ENCODE measurements at regions not wholly inside any gene's neighbourhood (a gene's known extent, or its start where the extent isn't known, plus 50 kb on each side); places are given as distances from the start of the nearest gene placed in this dataset.
"Not testable (repeated sequence)": the region's sequence is repeated elsewhere in the genome, so short reads cannot be mapped to it uniquely, and the experiment has no call there.

DNA sequence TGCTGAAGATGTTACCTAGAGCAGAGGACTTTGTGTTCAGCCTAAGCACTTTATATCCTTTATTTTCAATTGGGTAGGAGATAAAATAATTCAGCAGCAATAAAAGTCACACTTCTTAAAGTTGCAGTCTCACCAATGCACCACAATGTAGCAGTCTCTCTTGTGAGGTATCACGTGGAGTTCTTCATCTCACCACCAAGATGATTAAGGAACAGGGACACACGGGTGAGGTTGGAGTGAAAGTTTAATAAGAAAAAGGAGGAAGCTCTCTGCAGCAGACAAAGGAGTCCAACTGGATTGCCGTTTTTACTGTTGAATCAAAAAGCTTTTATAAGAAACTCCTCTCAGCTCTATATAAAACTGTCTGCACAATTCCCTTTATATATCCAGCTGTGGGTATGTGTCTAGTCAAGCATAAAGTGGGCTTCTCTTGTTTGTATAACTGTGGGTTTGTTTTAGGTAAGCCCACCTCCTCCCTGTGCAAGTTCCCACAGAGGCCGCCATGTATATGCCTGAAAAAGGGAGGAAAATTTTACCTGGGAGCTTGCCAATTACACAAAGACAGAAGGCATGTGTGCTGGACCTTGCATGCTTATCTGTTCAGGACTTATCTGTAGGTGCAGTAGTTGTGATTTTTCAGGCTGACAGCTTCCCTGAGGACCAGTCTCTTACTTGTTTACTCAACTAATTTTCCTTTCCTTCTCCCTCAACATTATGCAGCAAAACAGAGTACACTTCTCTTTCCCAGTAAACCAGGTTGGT lies 1497.2 kb upstream of the TPTE start:
- DNase-seq (ENCODE audit: low read depth) = not testable (repeated sequence)

DNA sequence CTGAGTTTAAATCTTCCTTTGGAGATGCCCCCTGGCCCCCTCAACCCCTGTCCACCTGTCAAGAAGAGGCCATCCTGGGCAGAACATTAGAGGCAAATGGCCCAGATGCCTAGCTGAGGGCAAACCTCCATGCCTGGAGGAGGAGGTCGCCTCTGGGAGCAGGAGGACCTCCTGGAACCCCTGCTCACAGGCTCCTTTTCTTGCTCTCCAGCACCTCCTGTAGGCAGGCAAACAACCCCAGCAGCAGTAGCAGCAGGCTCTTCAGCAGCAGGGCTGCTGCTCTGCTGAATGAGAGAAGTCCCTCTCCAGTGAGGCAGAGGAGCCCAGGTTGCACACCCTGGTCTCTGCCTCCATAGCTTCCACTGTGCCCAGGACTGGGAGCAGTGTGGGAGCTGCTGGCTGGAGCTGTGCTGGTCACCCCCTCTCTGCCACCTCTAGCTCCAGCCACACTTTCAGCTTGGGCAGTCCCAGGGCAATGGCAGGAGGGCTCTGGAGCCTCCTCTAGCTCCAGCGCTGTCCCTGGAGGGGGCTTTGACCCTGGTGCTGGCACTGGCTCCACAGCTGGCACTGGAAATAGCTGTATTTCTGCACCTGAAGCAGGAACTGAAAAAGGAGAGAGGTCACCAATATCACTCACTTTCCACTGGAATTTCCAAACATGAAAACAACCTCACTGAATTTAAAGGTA lies 1494.5 kb upstream of the TPTE start:
- DNase-seq (ENCODE audit: low read depth) = not testable (repeated sequence)

DNA sequence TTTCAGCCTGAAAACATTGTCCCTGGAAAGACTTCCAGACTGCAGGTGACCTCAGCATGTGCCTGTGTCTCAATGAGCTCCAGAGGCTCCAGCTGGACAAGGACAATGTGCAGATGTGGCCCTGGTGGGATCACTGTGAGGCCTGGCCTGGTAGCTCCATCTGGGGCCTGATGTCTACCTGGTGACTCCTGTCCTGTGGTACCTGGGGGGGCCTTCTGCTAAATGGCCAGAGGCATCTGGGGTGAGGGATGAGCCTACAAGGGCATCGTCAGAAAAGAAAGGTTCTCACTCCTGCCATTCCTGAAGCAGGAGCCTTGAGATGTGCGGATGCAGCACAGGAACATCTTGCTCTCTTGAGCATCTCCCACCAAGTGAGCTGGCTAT lies 1494.0 kb upstream of the TPTE start:
- DNase-seq (ENCODE audit: low read depth) = not testable (repeated sequence)

DNA sequence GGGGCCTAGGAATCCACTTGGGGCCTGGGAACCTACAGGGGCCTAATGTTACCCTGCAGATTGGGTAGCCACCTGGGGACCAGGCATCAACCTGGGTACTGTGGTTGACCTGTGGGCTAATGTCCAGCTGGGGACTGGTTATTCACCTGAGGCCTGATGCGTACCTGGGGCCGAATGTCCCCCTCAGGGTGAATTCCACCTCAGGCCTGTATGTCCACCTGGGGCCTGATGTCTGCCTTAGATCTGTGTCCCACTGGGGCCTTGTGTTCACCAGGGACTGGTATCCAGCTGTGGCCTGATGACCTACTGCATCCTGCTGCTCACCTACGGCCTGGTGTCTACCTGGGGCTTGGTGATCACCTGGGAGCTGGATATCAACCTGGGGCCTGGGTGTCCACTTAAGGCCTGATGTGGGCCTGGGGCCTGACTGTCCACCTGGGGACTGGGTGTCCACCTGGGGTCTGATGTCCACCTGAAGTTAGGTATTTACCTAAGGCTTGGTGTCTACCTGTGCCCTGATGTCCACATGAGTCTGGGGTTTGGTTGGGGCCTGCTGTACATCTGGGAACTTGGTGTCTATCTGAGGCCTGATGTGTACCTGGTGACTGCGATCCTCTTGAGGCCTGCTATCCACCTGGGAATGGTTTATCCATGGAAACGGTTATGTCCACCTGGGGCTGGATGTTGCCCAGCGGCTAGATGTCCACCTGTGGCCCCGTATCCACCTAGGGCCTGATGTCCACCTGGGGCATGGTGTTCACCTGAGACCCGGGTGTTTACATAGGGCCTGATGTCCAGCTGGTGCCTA lies 1492.6 kb upstream of the TPTE start:
- not testable (repeated sequence) for DNase-seq (ENCODE audit: low read depth)

DNA sequence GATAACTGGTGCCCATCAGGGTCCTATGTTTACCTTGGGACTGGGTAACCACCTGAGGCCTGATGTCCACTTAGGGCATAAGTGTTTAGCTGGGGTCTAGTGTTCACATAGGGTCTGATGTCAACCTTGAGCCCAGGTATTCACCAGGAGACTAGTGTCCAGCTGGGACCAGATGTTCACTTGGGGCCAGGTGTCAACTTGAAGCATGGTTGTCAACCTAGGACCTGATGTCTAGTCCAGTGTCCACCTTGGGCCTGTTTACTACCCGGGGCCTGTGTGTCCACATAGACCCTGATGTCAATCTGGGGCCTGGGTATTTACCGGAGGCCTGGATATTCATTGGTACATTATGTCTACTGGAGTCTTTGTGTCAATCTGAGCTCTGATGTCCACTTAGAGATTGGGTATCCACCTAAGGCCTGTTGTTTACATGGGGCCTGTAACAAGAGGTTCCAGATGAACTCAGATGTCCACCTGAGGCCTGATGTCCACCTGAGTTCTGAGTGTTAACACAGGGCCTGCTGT lies 1491.2 kb upstream of the TPTE start:
- DNase-seq (ENCODE audit: low read depth) = not testable (repeated sequence)

DNA sequence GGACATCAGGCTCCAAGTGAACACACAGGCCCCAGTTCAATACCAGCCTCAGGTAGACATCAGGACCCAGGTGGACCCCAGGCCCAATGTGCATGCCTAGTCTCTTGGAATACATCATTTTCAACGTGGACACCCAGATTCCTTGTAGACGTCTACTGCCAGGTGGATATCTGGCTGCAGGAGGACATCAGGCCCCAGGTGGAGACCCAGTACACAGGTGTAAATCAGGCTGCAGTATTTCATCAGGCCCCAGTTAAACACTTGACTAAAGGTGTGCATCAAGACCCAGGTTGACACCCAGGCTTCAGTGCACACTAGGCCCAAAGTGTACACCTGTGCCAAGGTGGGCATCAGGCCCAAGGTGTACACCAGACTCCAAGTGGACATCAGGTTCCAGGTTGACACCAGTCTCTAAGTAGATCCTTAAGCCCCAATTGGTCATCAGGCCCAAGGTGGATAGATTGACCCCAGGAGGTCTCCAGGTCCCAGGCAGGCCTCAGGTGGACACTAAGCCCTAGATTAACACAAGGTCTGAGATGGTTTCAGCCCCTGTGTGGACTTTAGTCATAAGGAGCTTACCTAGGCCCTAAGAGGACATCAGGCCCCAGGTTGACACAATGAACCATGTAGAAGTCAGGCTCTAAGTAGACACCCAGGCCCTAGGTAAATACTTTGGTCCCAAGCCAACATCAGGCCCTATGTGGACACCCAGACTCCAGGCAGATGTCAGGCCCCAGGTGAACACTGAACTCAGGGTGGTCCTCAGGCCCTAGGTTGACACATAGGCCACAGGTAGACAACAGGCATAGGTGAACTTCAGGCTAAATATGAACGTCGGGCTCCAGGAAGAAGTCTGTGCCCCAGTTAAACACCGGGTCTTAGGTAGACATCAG lies 1489.7 kb upstream of the TPTE start:
- not testable (repeated sequence) for DNase-seq (ENCODE audit: low read depth)

DNA sequence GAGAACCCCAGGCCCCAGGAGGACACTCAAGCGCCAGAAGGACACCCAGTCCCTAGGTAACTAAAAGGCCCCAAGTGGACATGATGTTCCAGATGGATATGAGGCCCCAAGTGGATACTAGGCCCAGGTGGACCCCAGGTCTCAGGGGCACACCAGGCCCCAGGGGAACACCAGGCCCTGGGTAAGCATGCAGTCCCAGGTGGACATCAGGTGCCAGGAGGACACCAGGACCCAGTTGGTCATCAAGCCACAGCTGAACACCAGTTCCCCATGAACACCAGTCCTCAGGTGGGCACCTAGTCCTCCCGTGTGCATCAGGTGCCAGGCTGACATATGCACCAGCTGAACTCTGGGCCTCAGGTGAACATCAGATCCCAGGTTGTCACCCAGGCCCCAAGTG lies 1488.8 kb upstream of the TPTE start:
- not testable (repeated sequence) for DNase-seq (ENCODE audit: low read depth)

DNA sequence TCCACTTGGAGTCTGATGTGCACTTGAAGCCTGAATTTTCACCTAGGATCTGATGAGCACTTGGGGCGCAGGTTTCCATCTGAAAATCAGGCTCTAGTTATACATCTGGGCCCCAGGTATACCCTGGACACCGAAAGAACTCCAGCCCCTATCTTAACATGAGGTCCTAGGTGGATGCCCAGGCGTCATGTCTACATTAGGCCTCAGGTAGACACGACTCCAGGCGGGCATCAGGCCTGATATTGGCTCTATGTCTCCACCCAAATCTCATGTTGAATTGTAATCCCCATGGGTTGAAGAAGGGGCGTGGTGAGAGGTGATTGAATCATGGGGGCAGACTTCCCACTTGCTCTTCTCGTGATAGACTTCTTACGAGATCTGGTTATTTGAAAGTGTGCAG lies 1488.1 kb upstream of the TPTE start:
- not testable (repeated sequence) for DNase-seq (ENCODE audit: low read depth)

DNA sequence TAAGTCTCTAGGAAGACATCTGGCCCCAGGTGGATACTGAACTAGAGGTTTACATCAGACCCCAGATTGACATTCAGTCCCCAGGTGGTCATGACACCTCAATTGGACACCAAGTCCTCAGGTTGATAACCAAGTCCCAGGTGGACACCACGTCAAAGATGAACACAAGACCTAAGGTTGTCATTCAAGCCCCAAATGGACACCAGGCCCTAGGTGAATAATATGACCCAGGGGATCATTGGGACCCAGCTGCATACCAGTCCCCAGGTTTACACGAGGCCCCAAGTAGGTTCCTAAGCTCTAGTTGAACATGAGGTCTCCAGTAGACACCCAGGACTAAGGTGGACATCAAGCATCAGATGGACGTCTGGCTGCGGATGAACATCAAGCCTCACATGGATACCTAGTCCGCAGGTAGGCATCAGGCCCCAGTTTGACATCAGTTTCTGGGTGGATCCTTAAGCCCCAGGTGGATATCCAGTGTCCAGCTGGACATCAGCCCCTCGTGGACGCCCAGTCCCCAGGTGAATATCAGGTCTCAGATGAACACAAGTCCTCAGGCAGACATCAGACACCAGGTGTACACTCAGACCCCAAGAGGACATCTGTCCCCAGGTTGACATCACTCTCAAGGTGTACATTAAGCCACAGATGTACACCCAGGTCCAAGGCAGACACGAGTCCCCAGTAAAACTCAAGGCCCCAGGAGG lies 1486.7 kb upstream of the TPTE start:
- DNase-seq (ENCODE audit: low read depth) = not testable (repeated sequence)

DNA sequence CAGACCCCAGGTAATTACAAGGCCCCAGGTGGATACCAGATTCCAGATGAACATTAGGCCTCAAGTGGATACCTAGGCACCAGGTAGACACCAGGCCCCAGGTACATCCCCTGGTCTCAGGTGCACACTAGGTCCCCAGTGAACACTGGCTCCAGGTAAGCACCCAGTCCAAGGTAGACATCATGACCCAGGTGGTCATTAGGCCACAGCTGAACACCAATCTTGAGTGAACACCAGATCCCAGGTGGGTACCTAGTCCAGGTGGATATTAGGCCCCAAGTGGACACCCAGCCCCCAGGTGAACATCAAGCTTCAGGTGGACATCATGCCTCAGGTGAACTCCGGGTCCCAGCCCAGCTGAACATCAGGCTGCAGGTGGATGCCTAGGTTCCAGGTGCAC lies 1486.2 kb upstream of the TPTE start:
- DNase-seq (ENCODE audit: low read depth) = not testable (repeated sequence)

DNA sequence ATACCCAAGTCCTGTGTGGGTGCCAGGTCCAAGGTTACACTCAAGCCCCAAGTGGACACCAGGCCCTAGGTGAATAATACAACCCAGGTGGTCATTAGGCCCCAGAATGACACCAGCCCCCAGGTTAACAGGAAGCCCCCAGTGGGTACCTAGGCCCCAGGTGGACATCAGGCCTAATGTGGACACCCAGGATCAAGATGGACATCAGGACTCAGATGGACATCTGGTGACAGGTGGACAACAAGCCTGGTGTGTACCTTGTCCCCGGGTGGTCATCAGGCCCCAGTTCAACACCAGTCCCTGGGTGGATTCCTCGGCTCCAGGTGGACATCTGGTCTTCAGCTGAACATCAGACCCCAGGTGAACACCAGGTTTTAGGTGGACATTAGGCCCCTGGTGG lies 1485.4 kb upstream of the TPTE start:
- DNase-seq (ENCODE audit: low read depth) = not testable (repeated sequence)

DNA sequence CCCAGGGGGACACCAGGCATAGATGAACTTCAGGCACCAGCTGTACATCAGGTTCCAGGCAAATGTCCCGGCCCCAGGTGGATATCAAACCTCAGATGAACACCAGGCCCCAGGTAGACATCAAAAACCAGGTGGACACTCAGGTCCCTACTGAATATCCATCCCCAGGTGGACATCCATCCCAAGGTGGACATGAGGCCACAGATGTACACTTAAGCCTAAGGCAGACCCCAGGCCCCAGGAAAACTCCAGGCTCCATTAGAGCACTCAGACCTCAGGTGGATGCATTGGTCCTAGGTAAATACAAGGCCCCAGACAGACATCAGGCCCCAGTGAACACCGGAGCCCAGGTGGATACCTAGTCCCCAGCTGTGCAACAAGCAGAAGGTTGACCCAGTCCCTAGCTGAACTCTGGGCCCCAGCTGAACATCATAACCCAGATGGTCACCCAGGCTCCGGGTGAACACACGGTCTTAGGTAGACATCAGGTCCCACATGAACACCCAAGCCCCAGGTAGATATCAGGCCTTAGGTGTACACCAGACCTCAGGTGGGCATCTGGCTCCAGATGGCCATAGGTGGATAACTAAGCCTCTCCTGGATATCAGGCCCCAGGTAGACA lies 1484.3 kb upstream of the TPTE start:
- DNase-seq (ENCODE audit: low read depth) = not testable (repeated sequence)

DNA sequence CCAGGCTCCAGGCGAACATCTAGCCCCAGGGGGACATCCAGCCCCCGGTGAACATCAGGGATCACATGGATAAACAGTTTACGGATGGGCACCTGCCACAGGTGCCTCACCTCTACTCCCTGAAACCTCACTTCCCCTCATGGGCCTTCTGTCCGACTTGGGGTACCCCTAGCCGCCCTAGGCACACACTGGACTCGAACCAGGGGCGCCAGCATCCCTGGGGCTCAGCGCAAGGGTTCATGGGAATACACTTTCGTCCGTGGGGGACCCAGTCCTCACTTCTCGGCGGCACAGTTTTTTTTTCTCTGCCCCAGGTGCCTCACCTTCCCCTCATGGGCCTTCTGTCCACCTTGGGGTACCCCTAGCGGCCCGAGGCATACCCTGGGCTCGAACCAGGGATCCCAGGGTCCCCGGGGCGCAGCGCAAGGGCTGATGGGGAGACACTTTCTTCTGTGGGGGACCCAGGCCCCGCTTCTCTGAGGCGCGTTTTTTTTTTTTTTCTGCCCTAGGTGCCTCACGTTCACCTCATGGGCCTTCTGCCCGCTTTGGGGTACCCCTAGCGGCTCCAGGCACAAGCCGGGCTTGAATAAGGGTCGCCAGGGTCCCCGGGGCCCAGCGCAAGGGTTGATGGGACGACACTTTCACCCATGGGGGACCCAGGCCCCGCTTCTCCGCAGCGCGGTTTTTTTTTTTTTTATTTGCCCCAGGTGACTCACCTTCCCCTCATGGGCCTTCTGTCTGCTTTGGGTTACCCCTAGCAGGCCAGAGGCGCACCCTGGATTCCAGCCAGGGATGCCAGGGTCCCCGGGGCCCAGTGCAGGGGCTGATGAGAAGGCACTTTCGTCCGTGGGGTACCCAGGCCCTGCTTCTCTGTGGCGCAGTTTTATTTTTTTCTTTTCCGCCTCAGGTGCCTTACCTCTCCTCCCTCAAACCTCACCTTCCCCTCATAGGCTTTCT lies 1483.5 kb upstream of the TPTE start:
- not testable (repeated sequence) for DNase-seq (ENCODE audit: low read depth)

DNA sequence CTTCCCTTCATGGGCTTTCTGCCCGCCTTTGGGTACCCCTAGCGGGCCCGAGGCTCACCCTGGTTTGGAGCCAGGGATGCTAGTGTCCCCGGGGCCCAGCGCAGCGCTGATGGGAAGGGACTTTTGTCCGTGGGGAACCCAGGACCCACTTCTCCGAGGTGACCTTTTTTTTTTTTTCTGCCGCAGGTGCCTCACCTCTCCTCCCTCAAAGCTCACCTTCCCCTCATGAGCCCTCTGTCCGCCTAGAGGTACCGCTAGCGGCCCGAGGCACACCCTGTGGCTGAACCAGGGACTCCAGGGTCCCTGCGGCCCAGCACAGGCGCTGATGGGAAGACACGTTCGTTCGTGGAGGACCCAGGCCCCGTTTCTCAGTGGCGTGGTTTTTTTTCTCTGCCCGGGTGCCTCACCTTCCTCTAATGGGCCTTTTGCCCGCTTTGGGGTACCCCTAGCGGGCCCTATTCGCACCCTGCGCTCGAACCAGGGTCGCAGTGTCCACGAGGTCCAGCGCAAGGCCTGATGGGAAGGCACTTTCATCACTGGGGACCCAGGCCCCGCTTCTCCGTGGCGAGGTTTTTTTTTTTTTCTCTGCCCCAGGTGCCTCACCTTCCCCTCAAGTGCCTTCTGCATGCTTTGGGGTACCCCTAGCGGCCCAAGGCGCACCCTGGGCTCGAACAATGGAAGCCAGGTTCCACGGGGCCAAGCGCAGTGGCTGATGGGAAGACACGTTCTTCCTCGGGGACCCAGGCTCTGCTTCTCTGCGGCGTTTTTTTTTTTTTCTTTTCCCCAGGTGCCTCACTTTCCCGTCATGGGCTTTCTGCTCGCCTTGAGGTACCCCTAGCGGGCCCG lies 1481.6 kb upstream of the TPTE start:
- DNase-seq (ENCODE audit: low read depth) = not testable (repeated sequence)

DNA sequence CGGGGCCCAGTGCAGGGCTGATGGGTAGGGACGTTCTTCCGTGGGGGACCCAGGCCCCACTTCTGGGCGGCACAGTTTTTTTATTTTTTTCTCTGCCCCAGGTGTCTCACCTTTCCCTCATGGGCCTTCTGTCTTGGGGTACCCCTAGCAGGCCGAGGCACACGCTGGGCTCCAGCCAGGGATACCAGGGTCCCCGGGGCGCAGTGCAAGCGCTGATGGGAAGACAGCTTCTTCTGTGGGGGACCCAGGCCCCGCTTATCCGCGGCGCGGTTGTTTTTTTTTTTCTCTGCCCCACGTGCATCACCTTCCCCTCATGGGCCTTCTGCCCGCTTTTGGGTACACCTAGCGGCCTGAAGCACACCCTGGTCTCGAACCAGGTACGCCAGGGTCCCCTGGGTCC lies 1481.0 kb upstream of the TPTE start:
- DNase-seq (ENCODE audit: low read depth) = not testable (repeated sequence)

DNA sequence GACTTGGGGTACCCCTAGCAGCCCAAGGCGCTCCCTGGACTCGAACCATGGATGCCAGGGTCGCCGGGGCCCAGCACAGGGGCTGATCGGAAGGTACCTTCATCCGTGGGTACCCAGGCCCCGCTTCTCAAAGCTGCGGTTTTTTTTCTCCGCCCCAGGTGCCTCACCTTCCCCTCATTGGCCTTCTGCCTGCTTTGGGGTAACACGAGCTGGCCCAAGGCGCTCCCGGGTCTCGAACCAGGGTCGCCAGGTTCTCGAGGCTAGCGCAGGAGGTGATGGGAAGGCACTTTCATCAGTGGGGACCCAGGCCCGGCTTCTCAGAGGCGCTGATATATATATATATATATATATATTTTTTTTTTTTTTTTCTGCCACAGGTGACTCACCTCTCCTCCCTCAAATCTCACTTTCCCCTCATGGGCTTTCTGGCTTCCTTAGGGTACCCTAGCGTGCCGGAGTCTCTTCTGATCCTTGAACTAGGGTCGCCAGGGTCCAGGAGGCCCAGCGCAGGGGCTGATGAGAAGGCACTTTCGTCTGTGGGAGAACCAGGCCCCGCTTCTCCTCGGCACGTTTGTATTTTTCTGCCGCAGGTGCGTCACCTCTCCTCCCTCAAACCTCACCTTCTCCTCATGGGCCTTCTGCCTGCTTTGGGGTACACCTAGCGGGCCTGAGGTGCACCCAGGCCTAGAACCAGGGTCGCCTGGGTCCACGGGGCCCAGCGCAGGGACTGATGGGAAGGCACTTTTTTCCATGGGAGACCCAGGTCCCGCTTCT lies 1480.0 kb upstream of the TPTE start:
- not testable (repeated sequence) for DNase-seq (ENCODE audit: low read depth)

DNA sequence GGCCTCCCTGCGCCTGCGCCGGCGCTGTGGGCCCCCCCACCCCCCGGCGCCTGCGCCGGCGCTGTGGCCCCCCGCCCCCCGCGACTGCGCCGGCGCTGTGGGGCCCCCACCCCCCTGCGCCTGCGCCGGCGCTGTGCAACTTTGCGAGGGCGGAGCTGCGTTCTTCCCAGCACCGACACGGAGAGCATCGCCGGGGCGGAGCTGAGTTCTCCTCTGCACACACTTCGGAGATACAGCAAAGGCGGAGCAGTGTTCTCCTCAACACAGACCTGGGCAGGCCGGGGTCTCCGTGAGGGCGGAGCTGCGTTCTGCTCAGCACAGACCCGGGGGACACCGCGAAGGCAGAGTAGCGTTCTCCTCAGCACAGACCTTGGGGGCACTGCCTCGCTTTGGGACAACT lies 1478.3 kb upstream of the TPTE start:
- not testable (repeated sequence) for DNase-seq (ENCODE audit: low read depth)
